Upper lobe of left lung (tissue), 6 donors: ENCODE measurements at regions not wholly inside any gene's neighbourhood (a gene's known extent, or its start where the extent isn't known, plus 50 kb on each side); places are given as distances from the start of the nearest gene placed in this dataset.

ENCODE experiments used
- ATAC-seq, 2 donors: fragments of 200-7000 bp; cut with Tn5 transposase; one replicate each; pipeline ENCODE4 v1.9.1; 2022; ENCODE audit warnings: mild to moderate bottlenecking in 2 of 2, moderate library complexity in 2 of 2; ENCODE audit not compliant: low FRiP score in 2 of 2
- DNase-seq, 2 donors: peaks; one replicate each; pipeline ENCODE4 v3.0.0-alpha.2; 2019 to 2020
- H3K27ac ChIP-seq, 4 donors: fragments of 200-600 bp; sonication (generic); one replicate each; pipeline ENCODE4 v1.5.1; 2016 to 2019
- H3K27me3 ChIP-seq, 4 donors: fragments of 200-600 bp; sonication (generic); one replicate each; pipeline ENCODE4 v1.5.1; 2017 to 2019
- H3K36me3 ChIP-seq, 4 donors: fragments of 200-600 bp; sonication (generic); one replicate each; pipeline ENCODE4 v1.5.1; 2016 to 2019
- H3K4me1 ChIP-seq, 4 donors: fragments of 200-600 bp; sonication (generic); one replicate each; pipeline ENCODE4 v1.5.1; 2018 to 2019
- H3K4me3 ChIP-seq, 4 donors: fragments of 200-600 bp; sonication (generic); one replicate each; pipeline ENCODE4 v1.5.1; 2017 to 2019; ENCODE audit warnings: mild to moderate bottlenecking in 2 of 4, moderate library complexity in 1 of 4
- H3K9me3 ChIP-seq, 4 donors: fragments of 200-600 bp; sonication (generic); one replicate each; pipeline ENCODE4 v1.5.1; 2018 to 2019
- EP300 ChIP-seq, 4 donors: sonication (generic); formaldehyde crosslinking; IDR thresholded peaks; one replicate each; pipeline ENCODE4 v1.5.1; 2017; ENCODE audit warnings: antibody characterized with exemption in 4 of 4, control low read depth in 2 of 4
- POLR2A ChIP-seq, 4 donors: fragments of 450-650 bp; IDR thresholded peaks; one replicate each; pipeline ENCODE4 v1.5.1; 2016 to 2017; ENCODE audit warnings: antibody characterized with exemption in 4 of 4, mild to moderate bottlenecking in 2 of 4
- POLR2AphosphoS5 ChIP-seq, 2 donors: sonication (generic); formaldehyde crosslinking; IDR thresholded peaks; one replicate each; pipeline ENCODE4 v1.5.1; 2017; ENCODE audit warnings: antibody characterized with exemption in 2 of 2
- WGBS, 2 donors: methylation state at CpG; one replicate each; pipeline ENCODE4 v1.1.5; 2017 to 2018; 5-methylcytosine and 5-hydroxymethylcytosine counted together
- TF ChIP-seq, protein P1 (sequence below), 6 experiments: fragments of 450-650 bp in 4 of 6; fragments of 200-600 bp in 2 of 6; sonication (generic) in 2 of 6; IDR thresholded peaks; one replicate each; pipeline ENCODE4 v1.5.1; 2016 to 2019; ENCODE audit warnings: antibody characterized with exemption in 6 of 6
- donor health status: DM: no; HTN: no; CAD: no; lungs with moderate emphysema.
- donor health status: DM: no; HTN: yes; CAD: no; lungs with severe emphysema.

DNA sequence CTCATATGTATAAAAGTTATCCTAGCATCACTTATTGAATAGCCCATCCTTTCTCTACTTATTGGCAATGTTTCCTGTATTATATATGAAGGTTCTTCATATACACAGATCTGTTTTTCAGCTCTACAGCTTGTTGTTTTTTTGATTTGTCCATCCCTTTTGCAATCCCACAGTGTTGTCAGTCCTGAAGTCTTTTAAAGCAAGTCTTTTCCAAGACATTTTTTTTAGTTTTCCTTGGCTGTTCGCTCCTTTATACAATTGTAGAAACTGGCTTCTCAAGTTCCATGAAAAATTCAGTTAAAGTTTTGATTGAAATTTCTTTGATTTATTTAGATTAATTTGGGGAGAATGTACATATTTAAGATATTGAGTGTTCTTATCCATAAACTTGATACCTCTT lies 295.3 kb upstream of the SORL1-AS1 start:
- Histone ChIP-seq H3K36me3 (no peaks in the 10 kb centered on the region), H3K27me3 (no peaks in the 10 kb centered on the region), H3K9me3 (peaks cover 0 to 5% (median 2%) of the 10 kb centered on the region in 4 donors), H3K4me3 (no peak overlapping the region), H3K4me1 (no peaks in the 10 kb centered on the region), H3K27ac (no peak overlapping the region)
- TF ChIP-seq, protein P1, sequence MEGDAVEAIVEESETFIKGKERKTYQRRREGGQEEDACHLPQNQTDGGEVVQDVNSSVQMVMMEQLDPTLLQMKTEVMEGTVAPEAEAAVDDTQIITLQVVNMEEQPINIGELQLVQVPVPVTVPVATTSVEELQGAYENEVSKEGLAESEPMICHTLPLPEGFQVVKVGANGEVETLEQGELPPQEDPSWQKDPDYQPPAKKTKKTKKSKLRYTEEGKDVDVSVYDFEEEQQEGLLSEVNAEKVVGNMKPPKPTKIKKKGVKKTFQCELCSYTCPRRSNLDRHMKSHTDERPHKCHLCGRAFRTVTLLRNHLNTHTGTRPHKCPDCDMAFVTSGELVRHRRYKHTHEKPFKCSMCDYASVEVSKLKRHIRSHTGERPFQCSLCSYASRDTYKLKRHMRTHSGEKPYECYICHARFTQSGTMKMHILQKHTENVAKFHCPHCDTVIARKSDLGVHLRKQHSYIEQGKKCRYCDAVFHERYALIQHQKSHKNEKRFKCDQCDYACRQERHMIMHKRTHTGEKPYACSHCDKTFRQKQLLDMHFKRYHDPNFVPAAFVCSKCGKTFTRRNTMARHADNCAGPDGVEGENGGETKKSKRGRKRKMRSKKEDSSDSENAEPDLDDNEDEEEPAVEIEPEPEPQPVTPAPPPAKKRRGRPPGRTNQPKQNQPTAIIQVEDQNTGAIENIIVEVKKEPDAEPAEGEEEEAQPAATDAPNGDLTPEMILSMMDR (IDR thresholded peaks at IDR 0.05) = no peak
- no peak for TF ChIP-seq POLR2AphosphoS5 (IDR thresholded peaks at IDR 0.05)
- no peak for TF ChIP-seq POLR2A (IDR thresholded peaks at IDR 0.05)
- no peak for TF ChIP-seq EP300 (IDR thresholded peaks at IDR 0.05)
- DNase-seq = no peak
- ATAC-seq = no peak
- 94 to 96% methylated on average over 1 of the region's 1 CpG for WGBS, 2 donors

- ATAC-seq (no peak), DNase-seq (no peak)
- 97 to 100% methylated on average over 1 of the region's 1 CpG for WGBS, 2 donors
- no peak overlapping the region for H3K4me3 ChIP-seq
- H3K9me3 ChIP-seq = peaks cover 0 to 5% (median 2%) of the 10 kb centered on the region in 4 donors
- H3K27ac ChIP-seq = no peak overlapping the region
- no peak for TF ChIP-seq POLR2A (IDR thresholded peaks at IDR 0.05)
- TF ChIP-seq, protein P1 (IDR thresholded peaks at IDR 0.05) = no peak
- TF ChIP-seq EP300 (IDR thresholded peaks at IDR 0.05) = no peak
- TF ChIP-seq POLR2AphosphoS5 (IDR thresholded peaks at IDR 0.05) = no peak
- no peaks in the 10 kb centered on the region for H3K27me3 ChIP-seq
- H3K4me1 ChIP-seq = no peaks in the 10 kb centered on the region
- no peaks in the 10 kb centered on the region for H3K36me3 ChIP-seq
Measured at GRCh38 chr11:121743285-121743684, 290.5 kb upstream of the SORL1-AS1 start.

DNA sequence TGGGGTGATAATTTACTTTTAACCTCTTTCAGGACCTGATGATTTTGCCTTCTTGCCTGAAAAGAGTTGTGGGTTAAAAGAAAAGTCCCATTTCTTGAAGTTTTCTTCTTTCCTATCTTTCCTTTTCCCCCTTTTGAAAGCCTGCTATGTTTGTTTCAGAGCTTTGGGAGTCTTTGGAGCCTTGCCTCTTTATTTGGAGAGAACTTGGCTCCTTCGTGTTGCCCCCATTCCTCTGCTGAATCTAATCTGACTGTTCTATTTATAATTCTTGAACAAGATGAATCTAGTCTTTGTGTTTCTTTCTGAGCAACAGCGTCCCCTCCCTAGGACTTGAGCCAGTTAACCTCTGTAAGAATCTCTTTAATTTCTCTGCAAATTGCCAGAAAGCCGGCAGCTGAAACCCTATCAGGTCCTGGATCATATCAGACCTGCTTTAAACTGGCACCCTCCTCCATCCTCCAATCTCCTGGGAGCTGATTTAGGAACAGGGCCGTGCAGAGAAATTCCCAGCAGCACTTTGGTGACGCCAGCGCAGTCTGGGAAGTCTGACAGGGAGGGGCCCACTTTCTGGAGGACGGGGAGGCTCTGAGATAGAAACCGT lies 289.1 kb upstream of the SORL1-AS1 start:
- peak; percentile 62 to 78 for ATAC-seq
- no peak overlapping the region for H3K4me3 ChIP-seq

DNA sequence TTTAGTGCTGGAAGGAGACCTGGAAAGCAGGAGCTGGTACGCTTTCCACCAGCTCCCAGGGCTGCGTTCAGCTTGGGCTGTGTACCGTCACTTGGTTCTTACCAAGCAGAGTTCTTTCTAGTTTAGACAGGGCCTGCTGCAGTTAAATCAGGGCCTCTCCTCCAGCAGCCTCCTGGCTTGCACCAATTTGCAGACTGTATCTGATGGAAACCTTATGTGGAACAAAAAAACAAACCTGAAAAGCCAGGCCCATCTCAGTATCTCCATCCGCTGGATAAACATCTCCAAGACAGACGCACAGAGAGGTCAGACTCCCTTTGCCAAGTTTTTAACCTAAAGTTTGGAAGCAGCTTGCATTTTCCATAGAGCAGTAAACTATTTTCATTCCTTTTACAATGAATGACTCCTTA lies 288.6 kb upstream of the SORL1-AS1 start:
- H3K4me1 ChIP-seq = no peaks in the 10 kb centered on the region
- ATAC-seq (no peak), DNase-seq (no peak)
- H3K4me3 ChIP-seq = no peak overlapping the region
- no peaks in the 10 kb centered on the region for H3K27me3 ChIP-seq
- H3K9me3 ChIP-seq = peaks cover 0 to 5% (median 2%) of the 10 kb centered on the region in 4 donors
- peak overlapping the region in 1 of 4 donors; percentile 50 for H3K27ac ChIP-seq
- WGBS, 2 donors = 77 to 89% methylated on average over 5 of the region's 5 CpGs
- no peak for TF ChIP-seq POLR2A (IDR thresholded peaks at IDR 0.05)
- TF ChIP-seq, protein P1 (IDR thresholded peaks at IDR 0.05) = no peak
- no peak for TF ChIP-seq POLR2AphosphoS5 (IDR thresholded peaks at IDR 0.05)
- TF ChIP-seq EP300 (IDR thresholded peaks at IDR 0.05) = no peak
- no peaks in the 10 kb centered on the region for H3K36me3 ChIP-seq

More for the DNA sequence above, 289.1 kb upstream of the SORL1-AS1 start:
- DNase-seq = no peak
- H3K27ac ChIP-seq = peak overlapping the region in 1 of 4 donors; percentile 50
- peak in 1 of 4 donors; percentile 9 for TF ChIP-seq EP300 (IDR thresholded peaks at IDR 0.05)
- no peak for TF ChIP-seq POLR2A (IDR thresholded peaks at IDR 0.05)
- H3K27me3 ChIP-seq = no peaks in the 10 kb centered on the region
- WGBS, 2 donors = 42 to 44% methylated on average over 6 to 8 of the region's 8 CpGs
- no peaks in the 10 kb centered on the region for H3K4me1 ChIP-seq
- H3K36me3 ChIP-seq = no peaks in the 10 kb centered on the region
- H3K9me3 ChIP-seq = peaks cover 0 to 5% (median 2%) of the 10 kb centered on the region in 4 donors

DNA sequence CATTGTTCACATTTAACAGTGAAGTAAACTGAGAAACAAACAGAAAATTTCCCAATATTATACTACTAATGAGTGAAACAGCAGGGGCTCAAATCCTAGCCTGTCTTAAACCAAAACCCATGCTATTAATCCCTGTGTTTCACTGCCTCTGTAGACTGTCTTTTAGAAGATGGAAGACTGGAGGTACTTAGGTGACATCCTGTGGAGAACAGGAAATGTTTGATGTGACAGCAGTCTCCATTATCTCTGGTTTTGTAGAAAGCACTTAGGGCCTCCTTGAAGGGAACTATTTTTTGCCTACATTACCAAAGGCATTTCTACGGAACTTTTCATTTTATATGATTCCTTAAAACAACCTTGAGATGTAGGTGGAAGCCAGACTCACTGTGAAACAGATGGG lies 288.1 kb upstream of the SORL1-AS1 start:
- ATAC-seq = no peak
- H3K27ac ChIP-seq = peak overlapping the region in 1 of 4 donors; percentile 50

More for the DNA sequence above, 288.1 kb upstream of the SORL1-AS1 start:
- H3K36me3 ChIP-seq = no peaks in the 10 kb centered on the region
- H3K27me3 ChIP-seq = no peaks in the 10 kb centered on the region
- H3K4me3 ChIP-seq = no peak overlapping the region
- H3K9me3 ChIP-seq = peaks cover 0 to 5% (median 2%) of the 10 kb centered on the region in 4 donors
- 75 to 88% methylated on average over 1 of the region's 1 CpG for WGBS, 2 donors
- no peaks in the 10 kb centered on the region for H3K4me1 ChIP-seq
- DNase-seq = no peak
- TF ChIP-seq, protein P1 (IDR thresholded peaks at IDR 0.05) = no peak
- TF ChIP-seq POLR2AphosphoS5 (IDR thresholded peaks at IDR 0.05) (no peak), EP300 (IDR thresholded peaks at IDR 0.05) (no peak), POLR2A (IDR thresholded peaks at IDR 0.05) (no peak)
